GM21367 (cell line): ENCODE measurements at regions not wholly inside any gene's neighbourhood (a gene's known extent, or its start where the extent isn't known, plus 50 kb on each side); places are given as distances from the start of the nearest gene placed in this dataset.
"Not testable (repeated sequence)": the region's sequence is repeated elsewhere in the genome, so short reads cannot be mapped to it uniquely, and the experiment has no call there.

Source experiments
- ATAC-seq: cut with Tn5 transposase; IDR thresholded peaks from one replicate; pipeline ENCODE4 v1.9.1; 2021; ENCODE audit not compliant: unreplicated experiment

- no peak for ATAC-seq
These were observed 913.2 kb downstream of the TRHDE start for GRCh38 chr12:73185403-73185802.

- no peak for ATAC-seq
These were observed 914.1 kb downstream of the TRHDE start for GRCh38 chr12:73186272-73186671.

- ATAC-seq = no peak
These were observed 915.6 kb downstream of the TRHDE start for GRCh38 chr12:73187765-73188164.

GRCh38 chr12:73210548-73211204, 938.5 kb downstream of the TRHDE start:
- no peak for ATAC-seq

- ATAC-seq = no peak
These were observed 948.8 kb downstream of the TRHDE start for GRCh38 chr12:73220951-73221350.

GRCh38 chr12:73221398-73221797, 949.2 kb downstream of the TRHDE start:
- no peak for ATAC-seq

DNA sequence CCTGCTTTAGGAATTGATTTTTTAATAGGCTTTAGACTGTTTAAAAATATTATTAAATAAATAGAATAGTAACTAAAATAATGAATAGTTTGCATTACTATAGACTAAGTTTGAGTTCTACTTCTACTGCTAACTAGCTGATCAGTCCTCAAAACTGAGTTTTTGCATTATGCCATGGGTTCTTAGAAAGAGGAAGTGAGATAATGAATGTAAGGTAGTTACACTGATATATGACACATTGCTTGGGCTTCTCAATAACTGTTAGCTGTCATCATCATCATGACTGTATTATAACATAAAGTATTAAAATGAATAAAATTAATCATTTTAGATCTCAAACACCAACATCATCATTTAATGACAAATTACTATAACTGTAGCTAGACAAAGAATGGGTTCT, 949.7 kb downstream of the TRHDE start:
- no peak for ATAC-seq

DNA sequence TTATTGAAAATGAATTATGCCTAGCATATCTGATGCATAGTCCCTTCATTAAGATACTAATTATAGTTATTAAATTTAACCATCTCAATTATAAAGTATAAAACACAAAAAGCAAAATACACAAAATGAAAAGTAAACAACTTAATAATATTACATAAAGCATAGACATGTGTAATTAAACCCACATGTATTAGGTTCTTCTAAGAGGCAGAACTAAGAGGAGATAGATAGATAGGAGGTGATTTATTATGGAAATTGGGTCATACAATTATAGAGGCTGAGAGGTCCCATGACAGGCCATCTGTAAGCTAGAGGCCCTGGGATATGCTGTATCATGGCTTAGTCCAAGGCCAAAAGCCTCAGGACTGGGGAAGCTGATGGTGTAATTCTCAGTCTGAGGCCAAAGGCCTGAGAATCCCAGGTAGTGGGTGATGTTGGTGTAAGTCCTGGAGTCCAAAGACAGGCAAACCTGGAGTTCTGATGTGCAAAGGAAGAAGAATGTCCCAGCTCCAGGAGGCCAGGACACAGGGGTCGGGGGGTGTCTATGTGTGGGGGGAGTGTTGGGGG, 953.3 kb downstream of the TRHDE start:
- no peak for ATAC-seq

- ATAC-seq = no peak
These were observed 953.8 kb downstream of the TRHDE start for GRCh38 chr12:73225941-73226340.

DNA sequence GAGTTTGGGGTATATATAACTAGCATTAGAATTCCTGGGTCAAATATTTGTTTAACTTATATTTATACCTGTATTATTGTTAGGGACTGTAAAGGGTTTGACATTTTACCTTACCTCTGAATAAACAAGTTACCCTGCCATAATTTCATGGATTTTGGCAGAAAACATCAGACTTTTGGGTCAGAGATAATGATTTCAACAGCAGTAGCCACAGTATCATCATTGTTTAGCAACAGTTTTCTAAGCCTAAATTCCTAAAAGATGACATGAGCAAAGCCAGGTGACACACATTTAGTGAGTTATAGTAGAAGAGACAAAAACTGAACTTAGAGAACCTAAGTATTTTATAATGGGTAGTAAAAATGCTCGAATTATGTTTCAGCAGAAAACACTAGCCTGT, 954.4 kb downstream of the TRHDE start:
- no peak for ATAC-seq

- not testable (repeated sequence) for ATAC-seq
These were observed 956.7 kb downstream of the TRHDE start for GRCh38 chr12:73228828-73229227.

DNA sequence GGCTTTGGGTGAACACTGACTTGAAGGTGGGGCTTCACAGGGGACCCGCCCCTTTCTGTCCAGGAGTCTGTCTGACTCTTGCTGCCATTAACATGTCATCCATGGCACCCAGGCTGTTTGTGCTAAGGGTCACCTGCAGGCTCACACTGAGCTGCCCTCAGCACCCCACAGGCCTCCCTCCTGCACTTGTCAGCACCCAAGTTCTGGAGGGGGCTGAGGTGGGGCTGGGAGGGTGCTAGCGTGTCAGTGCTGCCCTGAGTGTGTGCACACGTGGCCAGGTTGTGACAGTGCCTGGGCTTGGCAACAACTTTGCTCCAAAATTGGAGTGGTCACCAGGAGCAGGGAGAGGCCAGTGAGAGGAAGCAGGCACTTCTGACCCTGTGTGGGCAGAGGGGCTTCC, 963.2 kb downstream of the TRHDE start:
- no peak for ATAC-seq

- ATAC-seq = no peak
These were observed 967.9 kb downstream of the TRHDE start for GRCh38 chr12:73240110-73240509.

- ATAC-seq = no peak
These were observed 990.7 kb downstream of the TRHDE start for GRCh38 chr12:73262788-73263381.

- ATAC-seq = no peak
These were observed 994.0 kb downstream of the TRHDE start for GRCh38 chr12:73266206-73266605.

- no peak for ATAC-seq
These were observed 1002.8 kb downstream of the TRHDE start for GRCh38 chr12:73274976-73275375.

GRCh38 chr12:73277971-73278370, 1005.8 kb downstream of the TRHDE start:
- ATAC-seq = no peak

GRCh38 chr12:73301530-73301929, 1029.4 kb downstream of the TRHDE start:
- ATAC-seq = no peak

DNA sequence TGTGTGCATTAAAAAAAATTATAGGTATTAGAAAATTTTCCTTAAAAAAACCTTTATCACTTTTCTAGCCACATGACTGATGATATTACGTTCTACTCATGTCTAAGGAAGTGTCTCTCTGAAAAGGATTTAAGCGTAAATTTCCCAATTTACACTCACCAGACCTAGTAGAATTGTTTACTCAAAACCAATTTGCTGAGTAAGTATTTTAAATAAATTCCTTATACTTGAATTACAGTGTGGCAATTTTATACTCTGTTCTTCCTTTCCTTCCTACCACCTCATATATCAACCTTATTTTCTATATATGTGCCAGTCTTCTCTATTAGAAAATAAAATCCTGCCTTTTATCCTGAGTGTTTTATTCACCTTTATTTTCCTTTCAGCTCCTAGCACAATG, 1035.1 kb downstream of the TRHDE start:
- no peak for ATAC-seq

DNA sequence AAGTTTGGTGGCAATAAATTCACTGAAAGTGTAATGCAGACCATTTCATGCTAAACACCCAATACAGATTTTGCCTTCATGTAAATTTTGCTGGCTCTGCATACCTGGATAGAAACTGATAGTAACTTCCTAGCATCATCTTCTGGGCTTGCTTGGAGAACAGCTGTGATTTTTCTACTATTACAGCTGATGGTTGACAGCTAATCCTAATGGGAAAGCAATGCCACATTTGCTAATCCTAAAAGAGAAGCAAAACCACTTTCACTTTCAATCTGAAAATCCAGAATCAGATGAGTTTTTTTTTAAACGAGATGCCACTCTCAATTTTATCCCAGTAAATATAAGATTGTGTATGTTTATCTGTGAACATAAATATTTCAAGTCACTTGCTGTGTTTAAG, 1035.9 kb downstream of the TRHDE start:
- no peak for ATAC-seq

DNA sequence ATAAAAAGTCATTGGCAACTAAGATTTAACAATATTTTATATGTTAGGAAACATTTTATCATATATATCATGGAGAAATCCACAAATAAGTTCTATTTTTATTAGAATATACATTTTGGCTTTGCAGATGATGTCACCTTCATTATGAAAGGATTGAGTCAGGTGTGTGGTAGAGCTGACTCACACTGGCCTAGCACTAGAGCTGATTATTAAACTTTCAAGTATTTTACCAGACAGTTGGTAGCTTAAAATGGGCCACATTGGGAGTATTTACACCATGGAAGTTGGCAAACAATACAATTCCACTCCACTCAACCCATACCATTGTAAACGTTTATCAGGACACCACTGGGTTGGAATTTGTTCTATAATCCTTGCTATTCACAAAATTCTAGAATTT, 1036.6 kb downstream of the TRHDE start:
- ATAC-seq = no peak

- ATAC-seq = no peak
These were observed 1049.1 kb downstream of the TRHDE start for GRCh38 chr12:73321319-73321718.

- ATAC-seq = no peak
These were observed 1049.6 kb downstream of the TRHDE start for GRCh38 chr12:73321776-73322175.
